SJCRH30 (cell line): ENCODE measurements at regions not wholly inside any gene's neighbourhood (a gene's known extent, or its start where the extent isn't known, plus 50 kb on each side); places are given as distances from the start of the nearest gene placed in this dataset.

ENCODE experiments used
- DNase-seq, 2 experiments: peaks; one replicate each; pipeline ENCODE4 v3.0.0-alpha.2; 2015 to 2020
- H3K27ac ChIP-seq: fragments of 250-450 bp; sonication (Bioruptor Pico); 2 replicates; pipeline ENCODE4 v1.5.1; 2020; ENCODE audit warnings: mild to moderate bottlenecking, moderate library complexity
- H3K27me3 ChIP-seq: fragments of 250-450 bp; sonication (Bioruptor Pico); 2 replicates; pipeline ENCODE4 v1.5.1; 2020; ENCODE audit warnings: mild to moderate bottlenecking, moderate library complexity
- H3K36me3 ChIP-seq: fragments of 250-450 bp; sonication (Bioruptor Pico); 2 replicates; pipeline ENCODE4 v1.5.1; 2020; ENCODE audit warnings: mild to moderate bottlenecking, moderate library complexity
- H3K4me1 ChIP-seq: fragments of 250-450 bp; sonication (Bioruptor Pico); 2 replicates; pipeline ENCODE4 v1.5.1; 2020; ENCODE audit warnings: mild to moderate bottlenecking, moderate library complexity
- H3K4me3 ChIP-seq: fragments of 250-450 bp; sonication (Bioruptor Pico); 2 replicates; pipeline ENCODE4 v1.5.1; 2020; ENCODE audit warnings: mild to moderate bottlenecking, moderate library complexity
- H3K9me3 ChIP-seq: fragments of 250-450 bp; sonication (Bioruptor Pico); replicated peaks from 2 replicates; pipeline ENCODE4 v1.5.1; 2020; ENCODE audit warnings: mild to moderate bottlenecking, moderate library complexity

DNA sequence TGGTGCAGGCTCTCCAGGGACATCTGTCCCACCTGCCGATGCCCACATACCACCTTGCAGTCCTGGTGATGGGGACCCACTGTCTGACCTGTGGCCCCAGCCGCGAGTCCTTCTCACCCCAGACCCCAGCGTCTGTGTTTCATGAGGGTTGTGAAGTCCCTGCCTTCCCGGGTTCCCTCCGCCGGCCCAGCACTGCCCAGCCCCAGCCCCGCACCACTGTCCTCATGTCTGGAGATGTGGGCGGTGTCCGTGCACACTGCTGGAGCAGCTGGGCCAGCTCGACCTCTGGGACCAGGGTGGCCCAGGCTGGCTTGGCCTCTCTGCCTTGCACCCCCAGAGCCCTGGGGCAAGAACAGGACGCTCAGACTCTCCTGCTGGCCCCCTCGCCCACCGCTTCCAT lies 199.5 kb upstream of the CIBAR2 start:
- Histone ChIP-seq H3K4me1 (peaks cover 59% of the 10 kb centered on the region), H3K9me3 (no peaks in the 10 kb centered on the region)

DNA sequence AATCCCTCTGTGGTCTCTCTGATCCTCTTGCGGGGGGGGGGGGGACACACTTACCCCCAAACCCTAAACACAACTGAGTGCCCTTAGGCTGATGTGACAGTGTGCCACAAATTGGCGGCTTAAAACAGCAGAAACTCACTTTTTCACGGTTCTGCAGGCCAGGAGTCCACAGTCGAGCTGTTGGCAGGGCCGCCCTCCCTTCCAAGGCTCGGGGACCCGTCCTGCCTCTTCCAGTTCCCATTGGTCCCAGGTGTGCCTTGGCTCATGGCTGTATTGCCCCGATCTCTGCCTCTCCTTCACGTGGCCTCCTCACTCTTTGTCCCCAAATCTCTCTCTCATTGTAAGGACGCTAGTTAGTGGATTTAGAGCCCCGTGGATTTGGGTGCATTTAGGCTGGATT lies 199.9 kb upstream of the CIBAR2 start:
- H3K9me3 ChIP-seq: no peaks in the 10 kb centered on the region
- no peaks in the 10 kb centered on the region for H3K36me3 ChIP-seq
- H3K27ac ChIP-seq: peak overlapping the region; percentile 82; the same call in 1 of the 2 replicates
- H3K4me1 ChIP-seq: peaks cover 59% of the 10 kb centered on the region
- H3K4me3 ChIP-seq: no peak overlapping the region
- DNase-seq: no peak
- no peaks in the 10 kb centered on the region for H3K27me3 ChIP-seq

More for the DNA sequence above, 199.5 kb upstream of the CIBAR2 start:
- no peak overlapping the region for H3K4me3 ChIP-seq
- H3K36me3 ChIP-seq: no peaks in the 10 kb centered on the region
- H3K27ac ChIP-seq: peak overlapping the region; percentile 12; the same call in 1 of the 2 replicates
- H3K27me3 ChIP-seq: no peaks in the 10 kb centered on the region
- DNase-seq: no peak

DNA sequence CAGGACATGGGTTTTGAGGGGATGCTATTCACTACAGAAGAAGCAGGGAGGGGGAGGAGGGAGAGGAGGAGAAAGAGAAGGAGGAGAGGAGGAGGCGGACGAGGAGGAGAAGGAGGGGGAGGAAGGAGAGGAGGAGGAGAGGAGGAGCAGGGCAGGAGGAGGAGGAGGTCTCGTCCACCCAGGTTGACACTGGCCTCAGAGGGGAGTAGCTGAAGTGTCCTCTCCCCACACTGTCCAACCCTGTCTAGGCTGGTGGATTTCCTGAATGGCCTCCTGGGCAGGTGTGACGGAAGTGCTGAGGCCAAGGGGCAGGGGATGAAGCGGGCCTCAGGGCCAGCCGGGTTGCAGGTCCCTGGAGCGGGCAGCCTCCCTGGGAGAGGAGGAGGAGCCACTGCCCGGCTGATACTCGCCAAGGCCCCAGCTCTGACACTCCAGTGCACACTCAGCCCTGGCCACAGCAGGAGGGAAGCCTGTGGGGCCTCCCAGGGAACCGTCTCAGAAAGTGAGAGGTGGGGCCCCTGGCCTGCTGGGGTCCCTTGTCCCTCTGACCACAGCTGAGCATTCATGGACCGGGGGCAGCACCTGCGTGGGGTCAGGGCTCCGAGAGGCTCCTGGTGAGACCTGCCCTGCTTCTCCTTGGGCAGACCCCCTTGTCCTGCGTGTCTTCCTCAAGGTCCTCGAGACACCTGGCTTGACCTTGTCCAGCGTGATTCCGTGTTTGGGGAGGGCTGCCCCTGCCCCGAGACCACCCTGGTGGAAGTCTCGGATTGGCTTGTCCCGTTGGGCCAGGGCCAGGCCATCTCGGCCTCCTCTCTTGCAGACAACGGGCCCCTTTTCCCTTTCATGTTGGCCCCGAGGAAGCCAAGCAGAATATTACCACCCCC lies 200.6 kb upstream of the CIBAR2 start:
- H3K4me1 ChIP-seq: peaks cover 58% of the 10 kb centered on the region
- DNase-seq: peak; percentile 71 to 76

DNA sequence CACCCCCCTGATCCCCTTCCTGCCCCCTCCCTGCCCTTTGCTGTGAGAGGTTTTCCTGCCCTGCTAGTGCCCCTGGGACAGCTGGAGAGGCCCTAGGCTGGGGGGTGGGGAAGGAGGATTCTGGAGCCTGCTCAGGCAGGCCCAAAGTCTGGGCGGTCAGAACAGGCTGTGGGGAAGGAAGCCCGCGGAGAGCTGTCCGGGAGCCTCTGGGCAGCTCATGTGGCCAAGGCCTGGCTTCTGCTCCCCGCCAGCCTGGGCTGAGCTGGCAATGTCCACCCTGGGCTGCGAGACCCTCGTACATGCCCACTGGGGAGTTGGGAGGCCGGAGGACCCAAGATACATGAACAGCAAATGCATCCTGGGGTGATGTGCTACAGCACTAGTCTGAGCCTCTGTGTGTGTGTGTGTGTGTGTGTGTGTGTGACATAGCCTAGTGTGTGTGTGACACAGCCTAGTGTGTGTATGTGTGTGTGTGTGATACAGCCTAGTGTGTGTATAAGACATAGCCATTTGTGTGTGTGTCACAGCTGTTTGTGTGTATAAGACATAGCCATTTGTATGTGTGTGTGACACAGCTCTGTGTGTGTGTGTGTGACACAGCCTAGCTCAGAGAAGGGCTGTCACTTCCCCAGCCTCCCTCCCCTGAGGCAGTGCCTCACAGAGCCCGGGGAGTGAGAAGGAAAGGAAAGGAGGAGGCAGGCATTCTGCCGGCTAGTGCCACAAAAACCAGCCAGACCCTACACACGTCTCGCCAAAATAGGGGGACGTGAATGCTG lies 201.4 kb upstream of the CIBAR2 start:
- peak; percentile 85 to 86 for DNase-seq
- Histone ChIP-seq H3K4me1 (peaks cover 49% of the 10 kb centered on the region), H3K9me3 (no peaks in the 10 kb centered on the region)

More for the DNA sequence above, 200.6 kb upstream of the CIBAR2 start:
- H3K9me3 ChIP-seq: no peaks in the 10 kb centered on the region
- peak overlapping the region; percentile 82 for H3K27ac ChIP-seq
- H3K36me3 ChIP-seq: no peaks in the 10 kb centered on the region
- no peaks in the 10 kb centered on the region for H3K27me3 ChIP-seq
- peak overlapping the region; percentile 24; the same call in 1 of the 2 replicates for H3K4me3 ChIP-seq

DNA sequence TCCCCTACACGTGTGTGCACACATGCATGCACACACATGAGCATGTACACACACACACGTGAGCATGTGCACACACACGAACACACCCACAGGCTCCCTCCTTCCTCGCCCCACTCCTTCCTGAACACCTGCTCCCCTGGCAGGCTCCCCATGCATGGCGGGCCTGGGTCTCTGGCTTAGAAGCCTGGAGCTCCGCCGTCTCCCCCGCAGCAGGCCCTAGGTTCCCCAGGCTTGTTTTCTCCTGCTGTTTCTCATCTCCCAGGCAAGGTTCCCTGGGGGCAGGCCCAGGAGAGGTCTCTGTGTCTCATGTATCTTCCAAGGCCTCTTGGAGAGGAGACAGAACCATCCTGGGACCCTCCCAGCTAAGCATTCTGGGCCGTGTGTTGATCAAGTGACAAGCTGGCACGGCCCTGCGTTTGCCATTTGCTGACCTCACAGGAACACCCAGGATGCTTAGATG lies 202.3 kb upstream of the CIBAR2 start:
- Histone ChIP-seq H3K4me3 (no peak overlapping the region), H3K9me3 (no peaks in the 10 kb centered on the region), H3K27me3 (no peaks in the 10 kb centered on the region), H3K36me3 (no peaks in the 10 kb centered on the region), H3K4me1 (peaks cover 43% of the 10 kb centered on the region), H3K27ac (no peak overlapping the region; the same call in 1 of the 2 replicates)
- DNase-seq: no peak

More for the DNA sequence above, 201.4 kb upstream of the CIBAR2 start:
- no peaks in the 10 kb centered on the region for H3K27me3 ChIP-seq
- no peaks in the 10 kb centered on the region for H3K36me3 ChIP-seq
- H3K27ac ChIP-seq: peak overlapping the region; percentile 82
- peak overlapping the region; percentile 39 for H3K4me3 ChIP-seq

DNA sequence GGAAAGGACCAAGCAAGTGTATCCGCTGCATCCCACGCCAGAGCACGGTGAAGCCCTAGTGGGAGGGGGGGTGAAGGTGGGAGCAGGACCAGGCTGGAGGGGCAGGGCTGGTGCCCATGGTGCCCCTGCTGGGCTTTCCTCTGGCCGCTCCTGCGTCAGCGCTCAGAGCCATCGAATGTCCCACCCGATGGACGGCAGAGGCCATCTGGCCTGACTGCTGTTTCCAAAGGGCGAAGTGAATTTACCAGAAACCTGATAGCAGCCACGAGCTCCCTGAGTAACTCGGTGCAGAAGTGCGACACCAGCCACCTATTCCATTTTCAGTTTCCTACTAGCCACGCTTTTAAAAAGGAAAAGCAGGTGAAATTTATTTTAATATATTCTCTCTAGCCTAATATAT lies 203.6 kb upstream of the CIBAR2 start:
- H3K4me3 ChIP-seq: no peak overlapping the region
- H3K27ac ChIP-seq: no peak overlapping the region
- DNase-seq: no peak
- peaks cover 37% of the 10 kb centered on the region for H3K4me1 ChIP-seq
- H3K36me3 ChIP-seq: no peaks in the 10 kb centered on the region
- no peaks in the 10 kb centered on the region for H3K9me3 ChIP-seq
- H3K27me3 ChIP-seq: no peaks in the 10 kb centered on the region

DNA sequence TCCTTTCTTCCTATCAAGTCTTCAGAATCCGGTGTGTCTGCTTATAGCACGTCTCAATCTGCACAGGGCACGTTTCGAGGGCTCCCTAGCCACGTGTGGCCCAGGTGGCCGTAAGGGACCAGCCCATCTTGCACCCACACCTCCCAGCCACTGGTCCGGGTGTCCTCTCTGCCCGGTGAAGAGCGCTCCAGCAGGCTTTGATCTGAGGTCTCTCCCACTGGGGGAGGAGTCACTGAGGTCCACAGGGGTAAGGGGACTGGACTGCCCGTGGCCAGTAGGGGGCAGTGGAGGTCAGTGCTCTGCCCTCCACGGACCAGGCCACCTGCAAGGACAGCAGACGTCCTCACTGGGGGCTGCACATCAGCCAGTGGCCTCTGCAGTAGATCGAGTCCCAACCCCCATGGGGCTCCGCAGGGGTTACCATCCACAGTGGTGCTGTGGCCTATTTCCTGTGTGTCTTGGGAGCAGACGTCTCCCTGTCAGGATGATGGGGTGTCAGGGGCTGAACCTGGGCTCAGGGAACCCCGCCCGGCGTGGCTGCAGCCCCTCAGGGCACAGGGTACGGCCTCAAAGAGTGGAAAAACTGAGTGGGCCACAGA lies 204.1 kb upstream of the CIBAR2 start:
- no peaks in the 10 kb centered on the region for H3K9me3 ChIP-seq
- no peaks in the 10 kb centered on the region for H3K27me3 ChIP-seq
- H3K4me3 ChIP-seq: no peak overlapping the region
- H3K4me1 ChIP-seq: peaks cover 35% of the 10 kb centered on the region
- no peak overlapping the region for H3K27ac ChIP-seq
- peak; percentile 43 to 65 for DNase-seq
- no peaks in the 10 kb centered on the region for H3K36me3 ChIP-seq

DNA sequence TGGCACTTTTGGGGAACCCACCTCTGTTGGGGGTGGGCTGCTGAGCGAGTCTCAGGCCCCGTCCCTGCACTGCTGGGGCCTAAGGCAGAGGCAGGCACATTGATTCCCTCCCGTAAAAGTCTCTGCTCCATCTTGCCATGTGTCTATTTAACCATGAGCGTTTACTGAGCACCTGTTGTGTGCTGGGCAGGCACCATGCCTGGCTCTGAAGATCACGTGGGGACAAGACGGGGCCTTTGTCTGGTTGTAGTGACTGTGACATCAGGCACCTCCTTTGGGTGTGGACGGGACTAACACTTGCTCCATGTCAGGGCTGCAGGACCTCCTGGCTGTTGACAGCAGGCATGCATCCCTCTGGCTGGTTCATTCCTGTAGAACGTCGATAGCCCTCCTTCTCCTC lies 204.7 kb upstream of the CIBAR2 start:
- Histone ChIP-seq H3K36me3 (no peaks in the 10 kb centered on the region), H3K4me1 (peaks cover 30% of the 10 kb centered on the region), H3K27ac (no peak overlapping the region), H3K4me3 (no peak overlapping the region), H3K27me3 (no peaks in the 10 kb centered on the region), H3K9me3 (no peaks in the 10 kb centered on the region)
- DNase-seq: no peak

DNA sequence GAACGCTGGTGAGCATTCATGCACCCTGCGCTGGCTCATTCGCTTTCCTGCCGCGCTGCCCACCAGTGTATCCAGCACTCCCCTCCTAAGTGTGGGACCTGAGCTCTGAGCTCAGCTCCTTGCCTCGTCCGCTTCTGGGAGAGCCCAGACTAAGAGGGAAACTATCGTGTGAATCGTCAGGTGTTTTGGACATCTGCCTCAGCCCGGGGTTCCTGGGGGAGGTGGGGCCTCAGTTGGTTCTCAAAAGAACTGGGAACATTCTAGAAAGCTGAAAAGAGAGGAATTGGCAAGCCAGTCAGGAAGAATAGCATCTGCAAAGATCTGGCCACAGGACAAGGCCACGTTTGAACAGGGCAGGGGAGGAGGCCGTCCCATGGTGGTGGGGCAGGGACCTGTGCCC lies 205.4 kb upstream of the CIBAR2 start:
- H3K27ac ChIP-seq: no peak overlapping the region
- H3K4me3 ChIP-seq: no peak overlapping the region
- no peak for DNase-seq
- peaks cover 25% of the 10 kb centered on the region for H3K4me1 ChIP-seq
- no peaks in the 10 kb centered on the region for H3K27me3 ChIP-seq
- H3K9me3 ChIP-seq: no peaks in the 10 kb centered on the region
- no peaks in the 10 kb centered on the region for H3K36me3 ChIP-seq

DNA sequence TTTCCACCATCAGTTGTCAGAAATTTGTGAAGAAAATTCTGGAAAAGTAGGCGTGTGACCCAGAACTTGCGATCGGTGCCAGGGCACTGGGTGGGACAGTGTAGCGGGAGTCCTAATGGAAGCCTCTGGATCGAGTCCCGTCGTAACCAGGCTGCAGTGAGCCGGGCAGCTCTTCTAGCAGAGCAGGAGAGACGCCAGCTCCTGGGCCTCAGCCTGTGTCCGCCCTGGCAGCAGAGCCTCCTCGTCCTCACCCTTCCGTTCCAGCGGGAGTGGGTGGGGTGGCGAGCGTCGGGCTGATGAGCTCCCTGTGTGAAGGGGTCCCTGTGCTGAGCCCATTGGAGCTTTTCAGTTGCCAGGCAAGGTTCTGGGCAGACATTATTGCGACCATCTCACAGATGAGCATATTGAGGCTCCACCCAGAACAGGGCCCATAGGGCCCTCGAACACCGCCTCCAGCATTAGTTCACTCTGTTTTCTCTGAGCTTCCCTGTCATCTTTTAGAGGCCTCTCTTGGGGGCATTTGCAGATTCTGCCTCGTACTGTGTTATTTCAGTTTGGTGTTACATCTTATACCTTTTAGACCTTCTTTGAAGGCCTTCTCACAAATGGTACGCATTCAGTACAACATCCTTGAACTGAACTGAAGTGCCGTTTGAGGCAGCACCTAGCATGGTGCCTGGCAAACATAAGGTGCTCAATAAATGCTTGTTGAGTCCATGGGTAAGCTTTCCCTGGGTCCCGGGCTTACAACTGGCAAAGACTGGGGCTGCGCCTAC lies 207.1 kb upstream of the CIBAR2 start:
- H3K27me3 ChIP-seq: no peaks in the 10 kb centered on the region
- no peaks in the 10 kb centered on the region for H3K9me3 ChIP-seq
- H3K4me1 ChIP-seq: peaks cover 11% of the 10 kb centered on the region; the same call in 1 of the 2 replicates
- DNase-seq: no peak
- no peak overlapping the region for H3K4me3 ChIP-seq
- H3K36me3 ChIP-seq: no peaks in the 10 kb centered on the region
- H3K27ac ChIP-seq: no peak overlapping the region

DNA sequence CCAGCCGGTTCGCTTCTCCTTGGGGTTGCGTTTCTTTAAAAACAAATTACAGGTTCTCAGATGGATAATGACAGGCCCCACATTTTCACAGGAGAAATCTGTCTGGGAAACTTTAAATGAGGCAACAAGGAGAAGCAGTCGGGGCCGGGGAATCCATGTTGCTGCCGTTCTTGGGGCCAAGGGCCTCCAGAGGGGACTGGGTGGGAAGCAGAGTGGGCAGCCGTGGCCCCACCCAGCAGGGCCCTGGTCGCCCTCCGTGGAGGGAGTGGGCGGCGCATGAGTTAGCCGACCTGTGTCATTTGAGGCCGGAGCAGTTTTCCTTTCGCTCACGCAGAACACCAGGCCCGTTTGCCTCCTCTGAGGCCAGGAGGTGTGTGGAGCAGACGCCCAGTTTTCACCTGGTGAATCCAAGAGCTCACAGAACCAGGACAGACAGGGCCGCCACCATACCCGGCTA lies 207.7 kb upstream of the CIBAR2 start:
- H3K4me1 ChIP-seq: peaks cover 7% of the 10 kb centered on the region; the same call in 1 of the 2 replicates
- H3K9me3 ChIP-seq: no peaks in the 10 kb centered on the region
- no peaks in the 10 kb centered on the region for H3K36me3 ChIP-seq
- H3K27ac ChIP-seq: no peak overlapping the region
- no peak for DNase-seq
- H3K4me3 ChIP-seq: no peak overlapping the region
- H3K27me3 ChIP-seq: no peaks in the 10 kb centered on the region

DNA sequence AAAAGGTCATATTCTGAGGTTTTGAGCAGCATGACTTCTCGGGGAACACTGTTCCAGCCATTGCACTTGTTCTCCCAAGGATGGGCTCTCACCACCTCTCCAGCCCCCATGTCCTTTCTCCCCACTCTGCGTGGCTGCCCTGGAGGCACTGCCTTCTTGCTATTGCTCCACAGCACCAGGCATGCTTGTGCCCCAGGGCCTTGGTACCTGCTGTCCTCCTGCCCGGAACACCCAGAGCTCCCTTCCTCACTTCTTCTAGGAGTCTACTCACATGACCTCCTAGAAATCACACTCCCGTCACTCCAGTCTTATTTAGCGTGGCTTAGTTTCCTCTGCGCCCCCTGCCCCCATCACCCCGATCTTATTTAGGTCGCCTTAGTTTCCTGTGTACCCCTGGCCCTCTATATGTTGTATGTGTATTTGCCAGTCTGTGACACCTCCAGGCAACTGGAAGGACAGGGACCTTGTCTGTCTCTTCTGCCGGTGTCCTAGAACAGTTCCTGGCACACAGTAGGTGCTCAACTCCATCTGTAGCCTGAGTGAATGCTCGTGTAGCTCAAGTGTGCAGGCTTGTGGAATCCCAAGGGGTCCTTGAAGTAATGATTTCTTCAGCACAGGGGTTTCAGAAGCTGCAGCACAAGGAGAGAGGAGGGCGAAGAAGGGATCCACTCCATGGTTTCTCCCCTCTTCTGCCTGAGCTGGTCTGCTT lies 208.6 kb upstream of the CIBAR2 start:
- Histone ChIP-seq H3K36me3 (no peaks in the 10 kb centered on the region), H3K9me3 (no peaks in the 10 kb centered on the region), H3K27me3 (no peaks in the 10 kb centered on the region), H3K27ac (no peak overlapping the region), H3K4me3 (no peak overlapping the region), H3K4me1 (peaks cover 7% of the 10 kb centered on the region; the same call in 1 of the 2 replicates)
- no peak for DNase-seq

DNA sequence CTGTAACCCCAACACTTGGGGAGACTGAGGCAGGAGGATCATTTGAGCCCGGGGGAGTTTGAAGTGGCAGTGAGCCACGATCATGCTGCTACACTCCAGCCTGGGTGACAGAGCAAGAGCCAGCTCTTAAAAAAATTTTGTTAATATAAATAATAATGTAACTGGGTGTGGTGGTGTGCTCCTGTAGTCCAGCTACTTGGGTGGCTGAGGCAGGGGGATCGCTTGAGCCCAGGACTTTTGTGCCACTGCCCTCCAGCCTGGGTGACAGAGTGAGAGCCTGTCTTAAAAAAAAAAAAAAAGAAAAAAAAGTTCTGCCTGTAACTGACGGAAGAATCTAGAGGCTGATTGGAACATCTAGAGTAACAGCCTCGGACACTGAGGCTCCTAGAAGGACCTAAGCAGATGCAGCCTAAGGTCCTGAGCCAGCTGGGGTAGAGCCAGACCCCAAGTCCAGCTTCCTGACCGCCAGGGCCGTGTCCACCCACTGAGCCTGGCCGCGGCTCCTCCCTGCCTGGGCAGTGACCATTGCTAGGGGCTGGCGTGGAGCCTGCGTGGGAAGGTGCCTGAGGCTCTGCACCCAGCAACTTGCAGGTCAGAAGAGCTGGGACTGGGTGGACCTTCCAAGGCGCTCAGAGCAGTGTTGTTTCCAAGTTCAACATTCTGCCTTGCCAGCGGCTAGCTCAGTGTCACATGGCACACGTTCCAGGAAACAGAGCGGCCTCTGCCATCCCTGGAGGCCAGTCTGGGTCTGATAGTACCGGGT lies 209.4 kb upstream of the CIBAR2 start:
- H3K27ac ChIP-seq: no peak overlapping the region; the same call in 1 of the 2 replicates
- peaks cover 7% of the 10 kb centered on the region; the same call in 1 of the 2 replicates for H3K4me1 ChIP-seq

More for the DNA sequence above, 209.4 kb upstream of the CIBAR2 start:
- DNase-seq: peak in 1 of 2 experiments; percentile 39
- no peak overlapping the region for H3K4me3 ChIP-seq
- H3K27me3 ChIP-seq: no peaks in the 10 kb centered on the region
- no peaks in the 10 kb centered on the region for H3K36me3 ChIP-seq
- H3K9me3 ChIP-seq: no peaks in the 10 kb centered on the region
